UCSD-AML1 (cell line): ENCODE measurements at regions not wholly inside any gene's neighbourhood (a gene's known extent, or its start where the extent isn't known, plus 50 kb on each side); places are given as distances from the start of the nearest gene placed in this dataset.

Experiments used
- DNase-seq: peaks from one replicate; lab custom pipeline; 2025; ENCODE audit not compliant: unreplicated experiment; lab: John Stamatoyannopoulos, UW

GRCh38 chr18:73742957-73743356, 404.7 kb downstream of the FBXO15 start:
- DNase-seq: peak; percentile 45

- DNase-seq: no peak
Observed at GRCh38 chr18:73741946-73742345, 405.7 kb downstream of the FBXO15 start.

GRCh38 chr18:73739098-73739497, 408.5 kb downstream of the FBXO15 start:
- DNase-seq: peak; percentile 15

- no peak for DNase-seq
Observed at GRCh38 chr18:73737990-73738389, 409.6 kb downstream of the FBXO15 start.

DNA sequence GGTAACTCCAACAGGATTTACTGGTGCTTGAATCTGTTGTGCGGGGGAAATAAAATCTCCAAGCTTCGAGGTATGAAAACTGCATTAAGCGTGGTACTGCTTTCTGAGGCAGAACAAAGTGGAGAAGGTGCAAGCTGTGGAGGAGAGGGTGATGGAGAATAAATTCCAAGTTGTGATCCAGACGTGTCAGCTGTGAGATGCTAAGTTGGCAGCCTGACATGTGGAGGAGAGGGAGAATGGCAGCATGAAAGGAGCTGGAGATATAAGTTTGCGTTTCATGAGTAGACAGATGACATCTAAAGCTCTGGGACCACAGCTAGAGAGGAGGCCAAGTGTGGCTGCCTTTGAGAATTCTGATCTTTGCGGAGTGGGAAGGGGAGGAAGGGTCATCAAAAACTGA, 411.8 kb downstream of the FBXO15 start:
- DNase-seq: no peak

DNA sequence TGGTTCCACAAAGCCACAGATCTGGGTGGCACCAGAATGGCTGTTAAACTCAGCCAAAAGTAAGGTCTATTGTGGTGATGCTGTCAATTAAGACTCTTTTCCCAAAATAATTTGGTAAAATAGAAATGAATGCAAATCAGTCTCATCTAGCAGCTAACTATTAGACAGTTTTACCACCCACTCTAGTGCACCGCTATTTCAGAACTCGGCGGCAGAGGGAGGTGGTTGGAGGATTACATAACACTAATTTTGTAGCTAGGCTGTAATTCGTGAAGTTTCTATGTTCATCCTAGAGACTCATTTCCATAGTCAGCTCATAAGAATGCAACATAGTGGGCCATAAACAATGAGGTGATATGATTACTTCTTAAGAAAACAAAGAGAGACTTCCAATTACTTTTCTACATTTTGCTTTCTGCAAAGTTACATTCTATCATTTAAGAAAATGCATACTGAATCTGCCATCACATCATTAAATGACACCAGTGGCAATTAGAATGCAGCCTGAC, 413.8 kb downstream of the FBXO15 start:
- no peak for DNase-seq

DNA sequence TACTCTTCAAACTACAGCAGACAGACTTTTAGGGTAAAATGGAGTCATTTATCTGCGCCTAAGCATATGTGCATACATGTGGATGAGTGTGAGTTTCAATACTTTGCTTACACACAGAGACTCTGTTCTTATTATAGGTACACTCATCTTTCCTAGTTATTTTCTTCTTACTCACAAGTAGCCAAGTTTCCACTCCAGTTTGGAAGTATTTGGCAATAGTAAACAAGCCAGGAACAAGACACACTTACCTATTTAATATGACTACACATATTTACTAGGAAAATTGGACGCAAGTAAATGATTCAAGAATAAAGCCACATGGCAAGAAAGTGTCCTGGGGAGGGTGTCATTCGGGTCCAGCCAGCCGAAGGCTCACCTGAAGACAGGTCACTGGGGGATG, 414.3 kb downstream of the FBXO15 start:
- no peak for DNase-seq

- DNase-seq: no peak
Observed at GRCh38 chr18:73728657-73729056, 419.0 kb downstream of the FBXO15 start.

DNA sequence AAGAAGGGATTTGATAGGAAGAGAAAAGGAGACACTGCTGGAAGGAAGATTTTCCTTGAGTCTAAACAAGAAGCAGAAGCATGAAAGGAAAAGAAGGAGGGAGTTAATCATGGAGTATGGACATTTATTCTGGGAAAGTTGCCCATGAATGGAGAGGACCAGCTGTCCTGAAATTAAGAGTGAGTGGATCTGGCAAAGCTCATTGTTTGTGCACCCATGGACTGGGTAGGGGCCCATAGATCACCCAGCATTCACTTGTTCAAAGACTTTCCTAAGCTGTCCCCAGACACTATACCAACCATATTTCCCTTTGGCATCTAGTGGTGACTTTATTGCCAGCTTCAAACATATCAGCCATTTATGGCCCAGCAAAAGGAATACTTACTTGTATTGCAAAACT, 422.7 kb downstream of the FBXO15 start:
- no peak for DNase-seq

GRCh38 chr18:73719611-73720010, 428.0 kb downstream of the FBXO15 start:
- DNase-seq: no peak

- DNase-seq: no peak
Observed at GRCh38 chr18:73717570-73717969, 430.1 kb downstream of the FBXO15 start.

GRCh38 chr18:73715210-73715670, 432.4 kb downstream of the FBXO15 start:
- no peak for DNase-seq

GRCh38 chr18:73714466-73714865, 433.2 kb downstream of the FBXO15 start:
- DNase-seq: no peak

DNA sequence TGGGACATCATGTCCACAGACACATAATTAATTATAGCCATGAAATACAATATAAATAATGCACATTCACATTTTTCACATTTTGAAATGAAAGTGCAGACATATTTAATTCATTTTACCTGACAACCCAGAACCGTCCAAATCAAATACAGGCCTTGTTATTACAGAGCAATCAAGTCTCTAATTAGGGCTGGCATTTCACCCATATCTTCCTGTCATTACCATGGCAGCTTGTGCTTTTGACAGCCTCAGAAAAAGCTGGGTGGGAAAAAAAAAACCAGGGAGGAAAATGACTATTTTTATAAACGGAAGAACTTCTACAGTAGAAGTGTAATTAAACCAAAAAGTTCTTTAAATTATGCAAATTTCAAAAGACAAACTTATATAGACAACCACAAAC, 436.4 kb downstream of the FBXO15 start:
- no peak for DNase-seq

GRCh38 chr18:73708591-73708990, 439.0 kb downstream of the FBXO15 start:
- DNase-seq: no peak

GRCh38 chr18:73707035-73707434, 440.6 kb downstream of the FBXO15 start:
- DNase-seq: no peak

- no peak for DNase-seq
Observed at GRCh38 chr18:73697353-73697752, 450.3 kb downstream of the FBXO15 start.

GRCh38 chr18:73696698-73697097, 450.9 kb downstream of the FBXO15 start:
- DNase-seq: no peak

- DNase-seq: no peak
Observed at GRCh38 chr18:73696171-73696570, 451.5 kb downstream of the FBXO15 start.

- DNase-seq: no peak
Observed at GRCh38 chr18:73693091-73693490, 454.5 kb downstream of the FBXO15 start.

DNA sequence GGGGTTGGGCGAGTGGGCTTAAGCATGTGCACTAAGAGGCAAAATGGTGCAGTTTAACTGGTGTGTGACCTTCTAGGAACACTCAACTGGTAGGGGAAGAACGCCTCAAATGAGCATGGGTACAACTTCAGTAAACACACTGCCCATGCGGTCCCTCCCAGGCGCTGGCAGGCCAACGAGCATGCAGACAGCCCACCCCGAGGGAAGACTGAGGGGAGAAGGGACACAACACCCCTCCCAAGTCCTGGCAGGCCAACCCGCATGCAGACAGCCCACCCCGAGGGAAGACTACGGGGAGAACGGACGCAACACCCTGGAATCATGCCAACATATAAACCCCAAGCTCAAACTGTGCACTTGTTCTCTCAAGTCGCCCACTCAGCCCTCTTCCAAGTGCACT, 456.0 kb downstream of the FBXO15 start:
- DNase-seq: no peak

DNA sequence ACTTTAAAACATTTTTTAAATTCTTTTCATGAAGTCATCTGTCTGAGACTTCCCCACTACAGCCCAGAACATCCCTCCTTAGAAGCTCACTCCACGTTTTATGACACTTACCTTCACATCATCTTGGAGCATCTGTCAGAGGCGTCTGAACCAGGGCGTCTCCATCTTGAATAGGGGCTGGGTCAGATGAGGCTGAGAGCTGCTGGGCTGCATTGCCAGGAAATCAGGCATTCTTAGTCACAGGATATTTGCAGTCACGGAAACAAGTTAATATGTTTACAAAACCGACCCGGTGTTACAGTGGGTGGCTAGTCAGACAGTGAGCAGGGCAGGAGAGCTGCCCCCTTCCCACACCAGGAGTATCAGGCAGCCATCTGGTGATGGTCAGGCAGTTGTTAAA, 456.5 kb downstream of the FBXO15 start:
- DNase-seq: no peak

GRCh38 chr18:73690222-73690621, 457.4 kb downstream of the FBXO15 start:
- no peak for DNase-seq
